Left ventricle myocardium inferior (tissue), 1 donor: ENCODE measurements at regions not wholly inside any gene's neighbourhood (a gene's known extent, or its start where the extent isn't known, plus 50 kb on each side); places are given as distances from the start of the nearest gene placed in this dataset.

Source experiments
- DNase-seq: peaks from one replicate; pipeline ENCODE4 v3.0.0-alpha.2; 2020
- H3K27ac ChIP-seq: fragments of 200-600 bp; replicated peaks from 2 replicates; pipeline ENCODE4 v1.8.0; 2021
- H3K27me3 ChIP-seq: fragments of 200-600 bp; 2 replicates; pipeline ENCODE4 v1.8.0; 2021; ENCODE audit warnings: low read depth
- H3K36me3 ChIP-seq: fragments of 200-600 bp; 2 replicates; pipeline ENCODE4 v1.8.0; 2021
- H3K4me1 ChIP-seq: fragments of 200-600 bp; 2 replicates; pipeline ENCODE4 v1.8.0; 2021
- H3K4me3 ChIP-seq: fragments of 200-600 bp; 2 replicates; pipeline ENCODE4 v1.8.0; 2021; ENCODE audit warnings: mild to moderate bottlenecking, moderate library complexity
- H3K9me3 ChIP-seq: fragments of 200-600 bp; replicated peaks from 2 replicates; pipeline ENCODE4 v1.8.0; 2021
- CTCF ChIP-seq: fragments of 200-600 bp; IDR thresholded peaks from 2 replicates; pipeline ENCODE4 v1.8.0; 2021; ENCODE audit warnings: antibody characterized with exemption, mild to moderate bottlenecking, borderline replicate concordance
- intact Hi-C: fragments of 100-400 bp; cut with micrococcal nuclease; formaldehyde crosslinking; loops from one replicate; pipeline ENCODE4 v1.11.0; 2022
- donor health status: DM: no; HTN: yes; CAD: no; lungs with severe emphysema.

DNA sequence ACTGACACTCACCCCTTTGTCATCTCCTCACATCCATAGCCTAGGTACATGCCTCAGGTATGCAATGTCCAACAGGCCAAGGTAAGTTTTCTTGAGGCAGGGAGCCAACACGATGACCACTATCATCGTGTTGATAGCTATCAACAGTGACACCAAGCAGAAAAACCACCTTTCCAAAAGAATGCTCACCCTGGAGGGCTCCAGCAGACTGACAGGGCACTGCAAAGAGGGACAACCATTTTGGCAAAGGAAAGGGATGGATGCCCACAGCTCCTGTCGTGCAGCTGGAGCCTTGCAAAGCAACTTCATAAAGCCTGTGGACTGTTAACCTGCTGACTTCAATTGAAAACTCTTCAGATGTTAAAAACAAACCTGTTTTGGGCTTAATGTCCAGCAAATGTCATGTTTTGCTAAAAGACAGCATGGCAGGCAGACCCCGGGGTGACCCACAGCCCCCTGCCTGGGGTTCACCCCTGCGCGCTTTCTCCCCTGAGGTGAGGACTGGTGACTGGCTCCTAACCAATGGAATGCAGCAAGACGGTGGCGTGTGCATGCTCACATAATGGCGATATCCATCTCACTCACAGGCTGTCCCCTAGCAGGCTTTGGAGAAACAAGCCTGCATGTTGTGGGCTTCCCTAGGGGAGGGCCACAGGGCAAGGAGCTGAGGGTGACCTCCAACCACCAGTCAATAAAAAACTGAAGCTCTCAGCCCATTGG is 293.8 kb downstream of the TCERG1L start:
- Histone ChIP-seq H3K27ac (no peak overlapping the region), H3K36me3 (no peaks in the 10 kb centered on the region), H3K4me3 (no peak overlapping the region), H3K27me3 (peaks cover 72% of the 10 kb centered on the region), H3K4me1 (no peaks in the 10 kb centered on the region), H3K9me3 (no peaks in the 10 kb centered on the region)
- no peak for DNase-seq
- TF ChIP-seq CTCF: no peak
- intact Hi-C loops: no loop called here

DNA sequence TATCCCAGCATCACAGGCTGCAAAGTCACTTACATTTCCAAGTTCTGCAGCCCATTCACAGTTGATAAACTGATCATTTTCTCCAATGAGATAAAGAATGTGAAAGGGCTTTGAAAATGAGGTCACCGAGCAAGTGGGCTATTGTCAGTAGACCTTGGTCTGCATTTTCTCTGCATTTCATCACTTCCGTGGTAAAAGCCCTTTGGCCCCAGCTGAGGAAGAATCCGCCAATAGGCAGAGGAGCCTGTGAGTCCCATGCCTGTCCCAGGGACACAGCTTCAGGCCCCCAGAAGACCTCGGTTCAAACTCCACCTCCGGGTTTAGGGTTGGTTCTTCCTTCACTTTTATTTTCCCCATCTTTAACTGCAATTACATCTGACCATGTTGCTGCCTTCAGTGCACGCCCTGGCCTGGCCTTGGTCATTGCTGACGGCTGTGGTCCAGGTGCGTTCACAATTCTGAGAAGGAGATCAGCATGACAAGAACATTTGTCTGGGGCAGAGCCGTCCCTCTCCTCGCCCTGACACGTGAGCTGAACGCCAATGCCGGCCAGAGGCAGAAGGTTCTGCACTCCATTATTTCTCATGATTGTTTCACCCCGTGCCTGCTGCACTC is 292.5 kb downstream of the TCERG1L start:
- no peaks in the 10 kb centered on the region for H3K36me3 ChIP-seq
- no peaks in the 10 kb centered on the region for H3K4me1 ChIP-seq
- intact Hi-C loops: no loop called here
- no peak overlapping the region for H3K4me3 ChIP-seq
- peaks cover 72% of the 10 kb centered on the region for H3K27me3 ChIP-seq
- H3K27ac ChIP-seq: no peak overlapping the region
- no peak for TF ChIP-seq CTCF
- no peak for DNase-seq
- no peaks in the 10 kb centered on the region for H3K9me3 ChIP-seq

DNA sequence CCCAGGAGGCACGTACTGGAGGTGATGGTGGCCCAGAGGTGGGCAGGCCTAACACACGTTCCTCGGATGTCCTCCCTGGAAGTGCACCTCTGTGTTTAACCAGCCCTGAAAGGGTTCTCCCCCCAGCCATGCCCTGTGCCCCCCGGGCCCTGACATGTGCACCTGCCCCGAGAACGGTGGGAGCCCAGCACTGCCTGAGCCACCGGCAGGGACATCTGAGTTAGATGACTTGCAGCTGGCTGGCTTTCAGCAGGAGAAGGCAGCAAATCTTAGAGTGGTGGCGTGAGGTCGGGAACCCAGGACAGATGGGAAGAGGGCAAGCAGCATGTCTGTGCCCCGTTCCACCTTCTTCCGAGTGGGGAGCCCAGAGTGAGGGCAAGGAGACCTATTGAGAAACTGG is 291.8 kb downstream of the TCERG1L start:
- Histone ChIP-seq H3K27me3 (peaks cover 73% of the 10 kb centered on the region), H3K27ac (no peak overlapping the region), H3K9me3 (no peaks in the 10 kb centered on the region), H3K4me1 (no peaks in the 10 kb centered on the region), H3K4me3 (no peak overlapping the region), H3K36me3 (no peaks in the 10 kb centered on the region)
- DNase-seq: no peak
- TF ChIP-seq CTCF: no peak
- intact Hi-C loops: no loop called here

DNA sequence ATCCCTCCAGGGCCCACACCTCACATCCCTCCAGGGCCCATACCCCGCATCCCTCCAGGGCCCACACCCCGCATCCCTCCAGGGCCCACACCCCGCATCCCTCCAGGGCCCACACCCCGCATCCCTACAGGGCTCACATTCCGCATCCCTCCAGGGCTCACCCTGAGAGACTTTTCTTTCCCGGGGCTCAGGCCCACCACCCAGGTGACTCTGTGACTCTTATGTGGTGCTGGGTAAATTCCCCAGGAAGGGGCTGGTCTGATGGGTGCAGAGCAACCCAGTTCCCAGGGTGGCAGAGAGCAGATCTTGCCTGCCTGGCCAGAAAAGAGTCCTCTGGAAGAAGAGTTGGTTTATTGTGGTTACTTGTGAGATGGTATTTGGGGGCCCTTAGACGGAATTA is 290.7 kb downstream of the TCERG1L start:
- no peaks in the 10 kb centered on the region for H3K4me1 ChIP-seq
- H3K27ac ChIP-seq: no peak overlapping the region
- no peaks in the 10 kb centered on the region for H3K9me3 ChIP-seq
- no peak overlapping the region for H3K4me3 ChIP-seq
- no peaks in the 10 kb centered on the region for H3K36me3 ChIP-seq
- no peak for TF ChIP-seq CTCF
- intact Hi-C loops: no loop called here
- DNase-seq: no peak
- H3K27me3 ChIP-seq: peaks cover 83% of the 10 kb centered on the region

DNA sequence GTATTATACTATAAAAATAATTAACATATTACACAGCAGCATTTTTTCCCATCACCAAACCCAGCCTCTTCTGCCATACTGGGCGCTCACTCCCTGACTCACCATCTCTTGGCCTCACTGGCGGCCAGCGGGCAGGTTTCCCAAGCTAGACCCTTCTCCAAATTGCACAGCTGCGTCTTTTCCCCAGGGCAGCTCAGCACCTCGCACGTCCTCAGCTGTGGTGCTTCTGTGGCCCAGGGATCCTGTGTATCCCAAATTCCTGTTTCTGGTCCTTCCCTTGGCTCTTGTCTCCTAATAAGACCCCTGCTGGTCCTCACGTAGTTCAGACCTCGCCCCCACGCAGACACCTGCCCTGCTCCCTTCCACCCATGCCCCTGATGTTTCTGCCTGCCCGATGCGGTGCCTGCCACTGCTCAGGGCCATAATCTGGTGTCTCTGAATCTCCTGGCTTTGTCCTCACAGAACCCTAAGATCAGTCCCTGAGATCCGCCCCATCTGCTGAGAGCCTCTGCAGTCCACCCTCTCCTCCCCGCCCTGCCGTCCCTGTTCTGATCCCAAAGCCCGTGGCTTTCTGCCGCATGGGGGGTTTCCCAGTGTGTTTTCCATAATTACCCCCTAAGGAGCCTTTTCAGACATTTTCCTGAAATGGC is 290.1 kb downstream of the TCERG1L start:
- no peak for TF ChIP-seq CTCF
- Histone ChIP-seq H3K27me3 (peaks cover 84% of the 10 kb centered on the region), H3K9me3 (no peaks in the 10 kb centered on the region), H3K36me3 (no peaks in the 10 kb centered on the region), H3K27ac (no peak overlapping the region), H3K4me1 (no peaks in the 10 kb centered on the region), H3K4me3 (no peak overlapping the region)
- intact Hi-C loops: no loop called here
- peak; percentile 43 for DNase-seq
